Cardiac muscle cell (in vitro differentiated cells and primary cell): ENCODE measurements at regions not wholly inside any gene's neighbourhood (a gene's known extent, or its start where the extent isn't known, plus 50 kb on each side); places are given as distances from the start of the nearest gene placed in this dataset.

ENCODE experiments used
- DNase-seq, 2 donors: peaks; one replicate each; pipeline versions ENCODE4 v3.0.0 to v3.0.0-alpha.2; 2010 to 2017; ENCODE audit warnings: low read depth in 1 of 2, low spot score in 1 of 2
- H3K27ac ChIP-seq: fragments of 200-600 bp; sonication (generic); 2 replicates; pipeline ENCODE4 v1.5.1; 2016
- H3K27me3 ChIP-seq: fragments of 200-600 bp; sonication (generic); 2 replicates; pipeline ENCODE4 v1.6.0; 2016; ENCODE audit warnings: control low read depth
- H3K36me3 ChIP-seq: fragments of 200-600 bp; sonication (generic); 2 replicates; pipeline ENCODE4 v1.5.1; 2016; ENCODE audit warnings: control low read depth
- H3K4me1 ChIP-seq: fragments of 200-600 bp; sonication (generic); 2 replicates; pipeline ENCODE4 v1.8.1; 2017; ENCODE audit warnings: low read depth, mild to moderate bottlenecking, mixed run types
- H3K4me3 ChIP-seq: fragments of 200-600 bp; sonication (generic); 2 replicates; pipeline ENCODE4 v1.5.1; 2016; ENCODE audit warnings: mild to moderate bottlenecking
- H3K9me3 ChIP-seq: fragments of 200-600 bp; sonication (generic); 2 replicates; pipeline ENCODE4 v1.5.1; 2017; ENCODE audit warnings: low read depth, mild to moderate bottlenecking, control low read depth
- CTCF ChIP-seq: IDR thresholded peaks from 2 replicates; pipeline ENCODE4 v1.5.1; 2012; ENCODE audit warnings: low read depth, mild to moderate bottlenecking, low read length

- TF ChIP-seq CTCF, result no peak
Observed at GRCh38 chr4:189409158-189409557, 531.5 kb upstream of the FRG1 start.

DNA sequence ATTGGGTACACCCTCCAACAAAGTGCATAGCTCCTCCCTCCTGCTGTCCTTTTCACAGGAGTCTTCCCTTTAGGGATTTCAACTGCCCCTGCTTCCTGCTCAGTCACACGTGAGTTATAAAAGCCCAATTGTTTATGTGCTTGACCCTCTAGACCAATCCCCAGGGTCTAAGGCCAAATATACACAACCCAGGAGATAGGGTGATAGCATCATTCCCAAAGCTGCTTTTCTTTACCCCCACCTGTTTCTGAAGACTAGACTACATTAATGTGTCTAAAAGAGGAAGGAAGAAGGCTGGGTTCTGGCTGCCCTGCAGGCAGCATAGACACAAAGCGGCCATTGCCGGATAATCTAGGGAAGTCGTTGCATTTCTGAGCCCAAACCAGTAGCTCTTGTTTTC, 526.7 kb upstream of the FRG1 start:
- no peak overlapping the region for H3K4me3 ChIP-seq
- no peak for TF ChIP-seq CTCF

More at GRCh38 chr4:189409158-189409557, 531.5 kb upstream of the FRG1 start:
- DNase-seq, result no peak
- H3K27me3 ChIP-seq, result no peaks in the 10 kb centered on the region
- H3K9me3 ChIP-seq, result no peaks in the 10 kb centered on the region
- no peak overlapping the region for H3K4me3 ChIP-seq
- H3K27ac ChIP-seq, result no peak overlapping the region
- H3K4me1 ChIP-seq, result no peaks in the 10 kb centered on the region
- H3K36me3 ChIP-seq, result no peaks in the 10 kb centered on the region

DNA sequence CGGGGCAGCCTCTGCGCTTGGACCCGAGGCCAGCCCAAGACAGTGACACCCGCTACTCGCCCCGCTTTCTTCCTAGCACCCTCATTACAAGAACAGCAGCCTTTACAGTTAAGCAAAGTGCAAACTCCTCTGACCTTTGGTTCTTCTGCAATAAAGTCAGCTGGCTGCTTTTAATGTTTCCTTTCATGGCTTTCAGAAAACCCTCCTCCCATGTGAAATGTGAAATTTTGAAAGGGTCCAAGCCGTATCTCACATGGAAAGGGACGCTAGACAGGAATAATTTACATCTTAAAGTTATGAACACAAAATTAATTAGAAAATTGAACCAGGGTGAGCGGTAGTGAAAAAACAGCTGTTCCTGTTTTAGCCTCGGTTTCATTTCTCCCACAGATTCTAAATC, 520.1 kb upstream of the FRG1 start:
- Histone ChIP-seq H3K4me3 (no peak overlapping the region), H3K27me3 (no peaks in the 10 kb centered on the region), H3K4me1 (no peaks in the 10 kb centered on the region), H3K36me3 (no peaks in the 10 kb centered on the region), H3K27ac (no peak overlapping the region), H3K9me3 (no peaks in the 10 kb centered on the region)
- no peak for TF ChIP-seq CTCF
- no peak for DNase-seq

More for the DNA sequence above, 526.7 kb upstream of the FRG1 start:
- no peaks in the 10 kb centered on the region for H3K4me1 ChIP-seq
- no peaks in the 10 kb centered on the region for H3K9me3 ChIP-seq
- no peaks in the 10 kb centered on the region for H3K36me3 ChIP-seq
- no peak for DNase-seq
- no peak overlapping the region for H3K27ac ChIP-seq
- no peaks in the 10 kb centered on the region for H3K27me3 ChIP-seq

DNA sequence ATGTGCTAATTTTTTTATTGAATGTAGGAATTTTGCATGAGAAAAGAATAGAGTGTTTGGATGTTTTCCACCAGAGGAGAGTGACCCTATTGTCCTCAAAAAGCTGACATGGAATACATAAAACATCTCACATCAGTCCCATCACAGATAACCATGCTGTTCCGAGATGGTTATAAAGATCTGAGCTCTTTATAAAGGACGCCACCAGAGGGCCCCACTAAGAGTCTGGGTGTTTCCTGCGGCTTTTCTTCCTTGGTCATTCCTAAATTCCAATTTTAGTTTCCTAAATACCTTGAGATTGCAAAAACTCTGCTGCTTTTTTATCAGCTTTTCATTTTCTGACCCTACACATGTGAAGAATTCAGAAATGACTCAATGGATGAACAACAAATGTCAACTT, 504.5 kb upstream of the FRG1 start:
- DNase-seq, result no peak
- Histone ChIP-seq H3K4me3 (no peak overlapping the region), H3K36me3 (no peaks in the 10 kb centered on the region), H3K27ac (no peak overlapping the region), H3K4me1 (no peaks in the 10 kb centered on the region), H3K27me3 (no peaks in the 10 kb centered on the region), H3K9me3 (no peaks in the 10 kb centered on the region)
- TF ChIP-seq CTCF, result no peak

DNA sequence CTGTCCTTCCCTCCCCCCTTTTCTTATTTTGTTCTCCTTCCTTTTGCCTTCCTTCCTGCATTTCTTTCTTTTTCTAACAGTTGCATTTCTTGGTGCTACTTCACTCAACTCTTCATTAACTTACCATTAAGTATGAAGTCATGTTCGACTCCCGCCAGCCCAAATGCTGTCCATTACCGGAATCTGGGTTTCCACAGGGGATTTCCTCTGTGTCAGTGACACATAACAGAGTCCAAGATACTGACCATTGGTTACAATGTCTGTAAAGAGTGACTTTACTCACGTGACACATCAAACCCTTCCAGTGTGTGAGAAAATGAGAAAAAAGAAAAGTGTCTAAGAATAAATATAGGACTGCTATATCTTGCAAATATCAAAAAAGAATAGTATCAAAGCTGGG, 500.0 kb upstream of the FRG1 start:
- no peak for DNase-seq
- Histone ChIP-seq H3K36me3 (no peaks in the 10 kb centered on the region), H3K4me3 (no peak overlapping the region), H3K27me3 (no peaks in the 10 kb centered on the region), H3K27ac (no peak overlapping the region), H3K4me1 (no peaks in the 10 kb centered on the region), H3K9me3 (no peaks in the 10 kb centered on the region)
- TF ChIP-seq CTCF, result no peak

DNA sequence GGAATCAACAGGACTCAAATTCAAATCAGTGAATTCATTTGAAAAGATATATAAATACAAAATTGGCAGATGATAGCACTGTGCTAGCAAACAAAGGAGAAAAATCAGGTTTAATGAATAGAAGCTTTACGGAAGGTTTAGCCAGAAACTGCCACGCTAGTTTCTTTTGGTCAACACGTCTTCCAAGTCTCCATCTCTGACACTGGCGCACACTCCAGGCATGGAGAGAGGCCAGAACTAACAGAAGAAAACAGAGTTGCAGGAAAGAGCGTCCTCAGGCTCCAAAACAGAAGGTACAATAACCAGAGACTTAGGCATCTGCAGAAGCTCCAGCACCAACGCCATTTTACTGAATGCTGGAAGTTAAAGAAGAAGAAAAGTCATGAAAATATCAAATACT, 497.3 kb upstream of the FRG1 start:
- no peak for DNase-seq
- H3K4me1 ChIP-seq, result no peaks in the 10 kb centered on the region

More for the DNA sequence above, 497.3 kb upstream of the FRG1 start:
- no peaks in the 10 kb centered on the region for H3K9me3 ChIP-seq
- TF ChIP-seq CTCF, result no peak
- no peaks in the 10 kb centered on the region for H3K27me3 ChIP-seq
- no peak overlapping the region for H3K4me3 ChIP-seq
- H3K27ac ChIP-seq, result no peak overlapping the region
- no peaks in the 10 kb centered on the region for H3K36me3 ChIP-seq
